Nephron (organoid): ENCODE measurements at regions not wholly inside any gene's neighbourhood (a gene's known extent, or its start where the extent isn't known, plus 50 kb on each side); places are given as distances from the start of the nearest gene placed in this dataset.
"Not testable (repeated sequence)": the region's sequence is repeated elsewhere in the genome, so short reads cannot be mapped to it uniquely, and the experiment has no call there.

Experiments
- H3K27ac Mint-ChIP-seq, 3 experiments: 2 replicates each; pipeline ENCODE4 v1.8.0; 2020; ENCODE audit warnings: mixed read lengths in 3 of 3, mild to moderate bottlenecking in 2 of 3, moderate library complexity in 1 of 3
- H3K27me3 Mint-ChIP-seq: 2 replicates; pipeline ENCODE4 v1.8.0; 2021; ENCODE audit warnings: low read depth, mild to moderate bottlenecking, moderate library complexity, mixed read lengths
- H3K36me3 Mint-ChIP-seq: 2 replicates; pipeline ENCODE4 v1.8.0; 2020; ENCODE audit warnings: low read depth, mixed read lengths
- H3K4me1 Mint-ChIP-seq: 2 replicates; pipeline ENCODE4 v1.8.0; 2020; ENCODE audit warnings: mixed read lengths
- H3K4me3 Mint-ChIP-seq, 3 experiments: 2 replicates each; pipeline ENCODE4 v1.8.0; 2020; ENCODE audit warnings: mild to moderate bottlenecking in 3 of 3, mixed read lengths in 3 of 3, moderate library complexity in 2 of 3
- H3K9me3 Mint-ChIP-seq: 2 replicates; pipeline ENCODE4 v1.8.0; 2020; ENCODE audit warnings: mixed read lengths
- CTCF ChIP-seq, 3 experiments: fragments of 200-600 bp; sonication (generic); IDR thresholded peaks; one replicate each; pipeline ENCODE4 v1.5.0; 2021; ENCODE audit warnings: antibody characterized with exemption in 3 of 3; ENCODE audit not compliant: unreplicated experiment in 3 of 3

GRCh38 chr7:56697058-56697457 lies 435.2 kb downstream of the ZNF479 start:
- H3K27ac Mint-ChIP-seq, H3K36me3 Mint-ChIP-seq, H3K27me3 Mint-ChIP-seq, H3K4me3 Mint-ChIP-seq, H3K4me1 Mint-ChIP-seq: not testable (repeated sequence)
- peaks cover 10% of the 10 kb centered on the region for H3K9me3 Mint-ChIP-seq

- Mint-ChIP-seq H3K27ac (no peak overlapping the region), H3K27me3 (no peaks in the 10 kb centered on the region), H3K4me3 (no peak overlapping the region), H3K36me3 (peaks cover 5% of the 10 kb centered on the region), H3K9me3 (peaks cover 55% of the 10 kb centered on the region), H3K4me1 (no peaks in the 10 kb centered on the region)
- TF ChIP-seq CTCF (IDR thresholded peaks at IDR 0.05; ENCODE audit: unreplicated experiment in 3 of 3) = no peak
Observed at GRCh38 chr7:56686276-56686859, 445.9 kb downstream of the ZNF479 start.

DNA sequence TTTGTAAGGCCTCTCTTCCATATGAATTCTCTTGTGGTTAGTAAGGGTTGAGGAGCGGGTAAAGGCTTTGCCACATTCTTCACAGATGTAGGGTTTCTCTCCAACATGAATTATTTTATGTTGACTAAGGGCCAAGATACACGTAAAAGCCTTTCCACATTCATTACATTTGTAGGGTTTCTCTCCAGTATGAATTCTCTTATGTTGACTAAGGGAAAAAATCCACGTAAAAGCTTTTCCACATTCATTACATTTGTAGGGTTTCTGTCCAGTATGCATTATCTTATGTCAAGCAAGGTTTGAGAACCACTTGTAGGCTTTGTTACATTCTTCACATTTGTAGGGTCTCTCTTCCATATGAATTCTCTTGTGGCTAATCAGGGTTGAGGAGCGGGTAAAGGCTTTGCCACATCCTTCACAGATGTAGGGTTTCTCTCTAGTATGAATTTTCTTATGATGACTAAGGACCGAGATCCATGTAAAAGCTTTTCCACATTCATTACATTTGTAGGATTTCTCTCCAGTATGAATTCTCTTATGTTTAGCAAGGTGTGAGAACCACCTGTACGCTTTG lies 493.0 kb downstream of the ZNF479 start:
- Mint-ChIP-seq H3K27me3 (no peaks in the 10 kb centered on the region), H3K4me3 (no peak overlapping the region), H3K27ac (no peak overlapping the region), H3K4me1 (no peaks in the 10 kb centered on the region), H3K9me3 (peaks cover 67% of the 10 kb centered on the region), H3K36me3 (peaks cover 6% of the 10 kb centered on the region)
- no peak for TF ChIP-seq CTCF (IDR thresholded peaks at IDR 0.05; ENCODE audit: unreplicated experiment in 3 of 3)

- Mint-ChIP-seq H3K27me3 (no peaks in the 10 kb centered on the region), H3K9me3 (peaks cover 66% of the 10 kb centered on the region), H3K4me1 (no peaks in the 10 kb centered on the region), H3K36me3 (no peaks in the 10 kb centered on the region), H3K4me3 (no peak overlapping the region), H3K27ac (no peak overlapping the region)
- TF ChIP-seq CTCF (IDR thresholded peaks at IDR 0.05; ENCODE audit: unreplicated experiment in 3 of 3) = no peak
Observed at GRCh38 chr7:56609852-56610355, 493.7 kb upstream of the NUPR2 start.

DNA sequence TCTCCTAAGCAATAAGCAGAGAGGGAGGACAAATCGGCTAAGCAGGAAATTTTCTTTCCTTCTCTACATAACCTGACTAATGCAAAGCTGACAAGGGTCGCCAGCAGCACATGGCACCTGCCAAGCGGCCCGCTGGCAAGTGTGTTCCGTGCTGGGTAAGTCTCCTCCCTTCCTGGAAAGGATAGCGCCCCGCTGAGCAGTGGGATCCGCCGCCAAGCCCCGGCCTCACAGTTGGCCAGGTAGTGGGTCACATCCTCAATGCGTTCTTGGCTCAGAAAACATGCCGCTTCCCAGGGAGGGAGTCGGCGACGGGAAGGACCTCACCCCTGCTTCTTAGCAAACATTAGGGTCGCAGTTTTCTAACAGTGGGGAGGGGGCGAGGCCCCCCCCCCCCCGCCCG lies 488.9 kb upstream of the NUPR2 start:
- no peaks in the 10 kb centered on the region for H3K36me3 Mint-ChIP-seq
- H3K27me3 Mint-ChIP-seq = no peaks in the 10 kb centered on the region
- H3K4me3 Mint-ChIP-seq = no peak overlapping the region
- H3K27ac Mint-ChIP-seq = no peak overlapping the region
- no peak for TF ChIP-seq CTCF (IDR thresholded peaks at IDR 0.05; ENCODE audit: unreplicated experiment in 3 of 3)
- H3K4me1 Mint-ChIP-seq = no peaks in the 10 kb centered on the region
- peaks cover 57% of the 10 kb centered on the region for H3K9me3 Mint-ChIP-seq

- no peaks in the 10 kb centered on the region for H3K36me3 Mint-ChIP-seq
- no peak overlapping the region for H3K27ac Mint-ChIP-seq
- H3K9me3 Mint-ChIP-seq = peaks cover 45% of the 10 kb centered on the region
- no peaks in the 10 kb centered on the region for H3K27me3 Mint-ChIP-seq
- H3K4me3 Mint-ChIP-seq = no peak overlapping the region
- TF ChIP-seq CTCF (IDR thresholded peaks at IDR 0.05; ENCODE audit: unreplicated experiment in 3 of 3) = no peak
- H3K4me1 Mint-ChIP-seq = no peaks in the 10 kb centered on the region
Observed at GRCh38 chr7:56578612-56579011, 462.4 kb upstream of the NUPR2 start.
